GM21786 (cell line): ENCODE measurements at regions not wholly inside any gene's neighbourhood (a gene's known extent, or its start where the extent isn't known, plus 50 kb on each side); places are given as distances from the start of the nearest gene placed in this dataset.

Experiments
- ATAC-seq: cut with Tn5 transposase; IDR thresholded peaks from one replicate; pipeline ENCODE4 v1.9.1; 2021; ENCODE audit not compliant: unreplicated experiment

- no peak for ATAC-seq
Observed at GRCh38 chr5:7331131-7331530, 64.8 kb upstream of the ADCY2 start.
